HT-29 (cell line): ENCODE measurements at regions not wholly inside any gene's neighbourhood (a gene's known extent, or its start where the extent isn't known, plus 50 kb on each side); places are given as distances from the start of the nearest gene placed in this dataset.
"Not testable (repeated sequence)": the region's sequence is repeated elsewhere in the genome, so short reads cannot be mapped to it uniquely, and the experiment has no call there.

ENCODE experiments used
- DNase-seq: peaks from one replicate; pipeline ENCODE4 v3.0.0-alpha.2; 2015; ENCODE audit warnings: low spot score

DNA sequence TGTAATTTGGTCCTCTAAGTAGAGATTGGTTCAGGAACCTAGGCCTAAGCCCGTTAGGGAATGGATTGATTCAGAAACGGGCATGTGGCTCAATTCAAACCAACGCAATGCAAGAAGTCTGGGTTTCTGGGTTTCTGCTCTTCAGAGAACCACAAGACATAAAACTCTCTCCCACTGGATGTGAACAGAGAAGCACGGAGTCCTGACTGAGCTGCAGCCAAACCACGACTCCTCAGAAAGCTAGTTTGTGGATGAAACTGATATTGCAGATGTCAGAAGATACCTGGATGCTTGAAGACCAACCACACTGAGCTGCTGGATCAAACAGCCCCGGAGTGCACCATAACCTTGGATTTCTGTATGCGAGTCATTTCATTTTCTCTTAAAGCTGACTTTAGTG is 50.0 kb downstream of the SOD2 start:
- no peak for DNase-seq

DNA sequence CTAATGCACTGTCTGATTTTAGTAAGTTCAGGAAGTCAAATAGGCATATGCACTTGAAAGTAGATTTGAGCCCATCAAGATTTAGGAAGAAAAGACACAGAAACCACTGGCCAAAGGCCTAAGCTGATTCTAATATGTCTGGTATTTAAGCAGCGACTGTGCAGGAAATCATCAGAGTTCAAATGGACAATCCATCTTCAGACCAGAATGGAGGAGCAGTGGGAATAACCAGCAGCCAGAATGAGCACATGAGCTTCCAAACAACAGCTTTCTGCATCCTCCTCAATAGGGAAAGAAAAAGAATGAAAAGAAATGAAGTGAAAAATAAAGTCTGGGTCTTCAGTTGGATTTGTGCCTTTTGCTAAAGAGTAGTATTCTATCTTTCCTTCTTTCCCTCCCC is 50.6 kb downstream of the SOD2 start:
- DNase-seq = no peak

DNA sequence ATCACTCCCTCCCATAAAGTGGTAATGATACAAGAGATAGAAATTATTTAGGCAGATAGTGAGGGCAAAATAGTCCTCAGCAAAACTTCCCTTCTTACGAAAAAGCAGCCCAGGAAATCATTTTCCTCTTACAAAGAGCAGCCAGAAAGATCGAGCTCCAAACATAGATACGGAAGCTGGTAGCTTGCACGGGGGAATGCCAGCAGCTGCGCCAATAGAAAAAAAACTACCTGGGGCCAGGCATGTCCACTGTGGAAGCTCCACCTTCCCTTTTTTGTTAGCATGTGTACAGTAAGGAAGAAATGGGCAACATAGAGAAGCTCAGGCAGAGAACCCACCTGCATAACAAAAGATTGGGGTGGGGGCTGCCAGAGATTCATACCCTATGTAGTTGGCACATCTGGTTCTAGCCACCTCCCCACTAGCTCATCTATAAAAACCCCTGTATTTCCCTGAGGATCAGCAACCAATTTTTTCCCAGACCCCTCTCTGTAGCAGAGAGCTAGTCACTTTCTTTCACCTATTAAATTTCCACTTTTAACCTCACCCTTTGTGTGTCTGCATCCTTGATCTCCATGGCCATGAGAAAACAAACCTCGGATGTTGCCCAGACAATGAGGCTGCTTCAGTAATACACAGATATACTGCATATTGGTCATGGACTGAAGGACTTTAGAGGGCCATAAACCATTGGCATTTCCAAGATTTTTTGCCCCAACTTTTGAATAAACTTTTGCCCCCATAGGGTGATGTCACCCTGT is 52.1 kb downstream of the SOD2 start:
- DNase-seq = no peak

DNA sequence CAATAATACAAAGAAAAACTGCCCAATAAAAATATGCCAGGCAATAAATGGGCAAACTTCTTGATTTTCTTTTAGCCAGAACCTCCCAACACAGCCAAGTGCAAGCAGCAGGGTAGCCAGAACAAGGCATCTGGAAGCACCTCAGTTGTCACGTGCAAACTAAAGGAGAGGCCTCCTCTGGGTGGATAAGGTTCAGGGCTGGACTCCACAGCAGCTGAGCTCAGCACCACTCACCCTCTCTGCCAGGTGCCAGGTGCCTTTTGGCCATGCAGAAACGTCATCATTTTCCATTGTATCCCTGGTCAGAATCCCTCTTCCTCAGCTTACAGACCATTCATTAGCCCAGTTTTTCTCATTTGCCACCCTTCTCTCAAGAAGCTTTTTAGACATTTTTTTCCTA is 52.7 kb downstream of the SOD2 start:
- DNase-seq = no peak

DNA sequence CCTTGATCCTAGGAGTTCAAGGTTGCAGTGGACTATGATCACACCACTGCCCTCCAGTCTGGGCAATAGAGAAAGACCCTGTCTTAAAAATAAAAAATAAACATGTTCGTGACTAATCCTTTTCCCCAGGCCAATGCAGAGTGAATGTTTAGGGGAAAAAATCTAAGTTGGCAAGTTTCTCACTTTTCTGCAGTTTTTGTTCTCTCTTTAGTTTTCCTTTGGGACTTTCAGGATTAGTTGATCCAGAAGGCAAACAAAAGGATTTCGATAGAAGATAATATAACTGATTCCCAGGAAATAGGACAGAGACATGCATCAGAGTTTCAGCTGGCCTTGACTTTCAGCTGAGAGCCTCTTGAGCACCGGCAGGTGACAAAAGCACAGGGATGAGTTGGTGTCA is 53.3 kb downstream of the SOD2 start:
- no peak for DNase-seq

DNA sequence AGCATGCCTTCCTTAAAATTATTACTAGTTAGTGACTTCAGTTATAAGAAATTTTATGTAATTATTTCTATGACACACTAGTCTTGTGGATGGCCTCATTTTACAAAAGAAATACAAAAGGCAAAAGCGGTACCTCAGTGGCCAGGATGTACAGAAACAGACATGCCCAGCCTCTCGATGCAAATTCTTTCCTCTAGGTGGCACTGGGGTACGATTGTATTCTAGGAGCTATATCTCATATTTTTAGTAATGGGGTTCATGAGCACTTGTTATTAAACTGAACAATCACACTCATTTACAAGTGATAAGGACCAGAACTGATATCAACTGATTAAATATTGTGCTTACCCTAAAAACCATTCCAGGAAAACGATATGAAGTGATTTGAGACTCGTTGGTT is 59.8 kb downstream of the SOD2 start:
- DNase-seq = peak; percentile 48

DNA sequence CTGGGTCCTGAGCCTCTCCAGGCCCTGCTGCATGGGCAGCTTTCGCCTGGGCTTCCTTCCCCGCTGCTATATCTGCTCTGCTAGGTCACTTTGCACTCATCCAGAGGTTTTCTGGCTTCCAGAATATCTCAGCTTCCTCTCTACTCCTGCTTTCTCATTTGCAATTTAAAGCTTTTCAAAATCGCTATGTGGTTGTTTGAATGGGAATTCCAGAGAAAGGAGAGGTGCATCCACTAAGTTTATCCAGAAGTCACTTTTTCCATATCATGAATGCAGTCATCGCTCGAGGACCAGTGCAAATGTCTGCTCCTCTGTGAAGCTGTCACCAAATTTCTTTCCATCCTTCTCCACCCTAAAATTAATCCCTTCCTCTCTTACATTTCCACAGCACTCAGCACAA is 61.2 kb downstream of the SOD2 start:
- no peak for DNase-seq

DNA sequence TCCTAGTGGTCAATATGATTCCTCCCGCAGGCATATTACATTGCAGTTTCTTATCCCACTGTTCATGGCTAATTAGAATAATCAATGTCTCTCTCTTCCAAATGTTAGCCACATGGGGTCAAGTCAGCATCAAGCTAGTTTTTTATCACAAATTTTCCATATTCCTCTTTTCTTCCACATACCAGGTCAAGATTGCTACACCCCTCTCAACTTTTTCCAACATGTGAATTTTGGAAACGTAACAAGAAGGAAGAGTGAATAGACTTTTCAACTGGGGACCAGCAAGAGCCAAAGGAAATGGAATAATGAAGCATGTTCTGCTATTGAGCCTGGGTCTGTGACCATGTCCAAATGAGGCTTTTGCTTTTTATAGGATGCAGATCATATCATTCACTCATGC is 65.1 kb downstream of the SOD2 start:
- DNase-seq = no peak

DNA sequence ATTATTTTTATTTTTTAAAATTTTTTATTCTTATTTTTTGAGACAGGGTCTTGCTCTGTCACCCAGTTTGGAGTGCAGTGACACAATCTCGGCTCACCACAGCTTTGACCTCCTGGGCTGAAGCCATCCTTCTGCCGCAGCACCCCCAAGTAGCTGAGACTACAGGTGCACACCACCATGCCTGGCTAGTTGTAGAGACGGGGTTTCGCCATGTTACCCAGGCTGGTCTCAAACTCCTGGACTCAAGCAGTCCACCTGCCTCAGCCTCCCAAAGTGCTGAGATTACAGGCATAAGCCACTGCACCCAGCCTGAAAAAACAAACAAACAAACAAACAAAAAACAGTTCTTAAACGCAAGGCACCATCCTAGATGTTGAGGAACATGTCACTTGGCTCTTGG is 66.5 kb downstream of the SOD2 start:
- not testable (repeated sequence) for DNase-seq

DNA sequence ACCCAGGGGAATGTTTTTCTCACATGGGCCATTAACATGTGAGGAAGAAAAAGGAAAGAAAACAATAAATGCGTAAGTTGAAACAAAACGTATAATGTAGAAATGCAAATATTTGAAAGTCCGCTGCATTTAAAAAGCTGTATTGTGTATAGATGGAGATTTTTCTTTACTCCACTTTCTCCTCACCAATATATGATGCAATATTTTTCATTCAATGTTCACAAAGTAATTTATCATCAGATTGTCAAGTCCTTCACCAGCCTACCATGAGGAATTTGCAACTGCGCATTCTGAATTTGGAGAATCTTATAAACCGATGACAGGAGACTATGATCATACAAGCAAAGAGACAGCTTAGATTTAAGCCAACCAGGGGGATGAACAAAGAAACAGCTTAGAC is 69.9 kb downstream of the SOD2 start:
- no peak for DNase-seq

DNA sequence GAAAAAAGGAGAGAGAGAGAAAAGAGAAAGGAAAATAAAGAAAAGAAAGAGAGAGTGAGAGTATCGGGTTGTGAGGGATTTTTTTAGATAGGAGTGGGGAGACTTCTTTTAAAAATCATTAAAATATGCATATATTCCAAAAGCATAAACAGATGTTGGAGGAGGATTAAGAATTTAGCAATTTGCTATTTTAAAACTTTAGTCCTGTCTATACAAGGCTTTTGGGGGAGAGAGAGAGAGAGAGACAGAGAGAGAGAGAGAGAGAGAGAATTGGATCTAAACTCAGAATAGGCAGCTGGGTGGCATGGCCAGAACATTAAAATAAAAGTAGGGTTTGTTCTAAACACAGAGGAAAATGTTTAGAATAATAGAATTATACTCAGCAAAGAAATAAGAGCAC is 72.1 kb downstream of the SOD2 start:
- DNase-seq = no peak

DNA sequence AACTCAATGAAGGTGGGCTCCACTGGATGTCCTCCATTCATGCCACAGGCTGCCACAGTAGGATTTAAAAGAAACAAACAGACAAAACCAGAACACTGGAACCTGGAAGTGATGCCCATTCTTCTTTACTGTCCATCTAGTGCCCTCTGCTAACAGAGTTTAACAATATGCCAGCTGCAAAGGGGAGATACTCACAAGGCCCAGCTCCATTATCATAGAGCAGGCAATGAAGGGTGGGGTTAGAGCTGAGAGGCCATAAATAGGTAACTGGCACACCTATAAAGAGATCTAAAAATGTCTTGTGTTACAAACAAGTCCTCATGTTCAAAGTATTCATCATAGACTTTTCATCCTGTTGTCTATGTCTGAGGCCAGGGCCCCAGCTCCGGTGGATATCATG is 75.6 kb downstream of the SOD2 start:
- no peak for DNase-seq

DNA sequence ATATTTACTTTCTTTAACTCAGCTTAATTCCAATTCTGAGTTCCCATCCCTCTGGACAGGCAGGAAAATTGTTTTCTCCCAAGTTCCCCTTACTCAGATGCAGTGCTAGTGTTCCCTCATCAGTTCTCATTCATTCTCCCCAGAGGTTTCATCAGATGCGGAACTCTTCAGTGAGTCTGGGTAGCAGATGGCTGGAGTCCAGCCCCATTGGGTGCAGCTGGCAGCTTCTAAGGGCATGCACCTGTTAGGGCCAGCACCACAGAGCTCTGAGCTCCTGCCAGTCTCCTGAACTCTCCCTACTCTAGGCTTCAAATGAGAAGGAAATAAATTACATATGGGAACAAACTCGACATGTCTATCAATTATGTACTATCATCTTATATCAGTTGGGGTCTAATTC is 76.6 kb downstream of the SOD2 start:
- DNase-seq = no peak

DNA sequence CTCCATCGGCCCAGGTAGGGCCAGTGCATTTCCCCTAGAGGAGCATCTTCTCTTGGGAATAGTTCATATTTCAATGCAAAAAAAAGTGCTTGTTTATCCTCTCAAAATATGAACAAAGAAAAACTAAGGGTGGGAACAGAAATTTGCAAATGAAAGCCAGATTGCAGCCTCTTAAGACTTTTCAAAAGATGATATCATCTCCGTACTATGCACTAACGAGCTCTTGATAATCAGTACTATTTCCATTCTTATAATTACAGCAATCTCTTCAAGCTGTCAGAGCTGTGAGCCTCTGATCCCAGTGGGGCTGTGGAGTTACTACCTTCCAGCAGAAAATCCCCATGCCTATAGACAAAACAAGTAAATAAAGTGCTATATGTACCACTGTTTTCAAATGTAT is 77.1 kb downstream of the SOD2 start:
- DNase-seq = no peak

DNA sequence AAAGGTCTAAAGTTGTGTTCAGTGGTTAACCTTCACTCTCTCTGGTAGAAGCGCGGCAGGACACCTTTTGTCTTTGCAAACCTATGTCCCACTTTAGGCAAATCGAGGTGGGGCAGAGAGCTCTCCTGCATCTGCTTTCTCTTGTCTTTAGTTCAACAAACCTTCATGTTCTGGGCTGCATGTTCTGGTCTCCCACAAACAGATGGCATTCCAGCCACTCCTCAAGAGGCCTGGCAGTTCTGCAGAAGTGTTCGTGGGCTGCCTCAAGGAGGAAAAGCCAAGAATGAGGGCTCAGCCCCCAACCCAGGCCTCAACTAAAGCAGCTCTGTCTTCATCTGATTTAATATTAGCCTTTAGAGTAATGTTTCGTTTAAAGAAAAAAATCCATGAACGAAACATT is 82.2 kb downstream of the SOD2 start:
- DNase-seq = no peak

DNA sequence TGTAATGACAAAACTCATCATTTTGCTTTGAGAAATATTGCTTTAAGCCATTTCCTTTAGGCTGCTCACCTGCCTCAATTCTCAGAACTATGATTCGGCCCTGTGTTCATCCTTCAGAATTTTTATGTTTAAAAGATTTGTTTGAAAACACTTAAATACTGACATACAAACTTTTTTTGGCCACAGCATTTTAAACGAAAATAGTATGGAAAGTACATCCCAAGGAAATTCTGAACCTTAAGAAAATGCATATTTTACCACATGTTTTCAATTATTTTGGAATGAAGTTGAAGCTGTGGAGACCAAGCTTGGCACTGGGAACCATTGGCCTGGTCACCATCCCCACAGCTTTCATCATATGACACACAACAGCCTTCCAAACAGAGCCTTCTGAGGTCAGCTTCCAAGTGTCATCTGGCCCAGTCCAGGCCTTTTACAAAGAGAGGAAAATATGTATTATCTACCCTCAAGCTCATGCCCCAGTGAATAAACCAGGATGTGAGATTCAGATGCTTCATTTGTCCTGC is 83.3 kb downstream of the SOD2 start:
- DNase-seq = no peak

DNA sequence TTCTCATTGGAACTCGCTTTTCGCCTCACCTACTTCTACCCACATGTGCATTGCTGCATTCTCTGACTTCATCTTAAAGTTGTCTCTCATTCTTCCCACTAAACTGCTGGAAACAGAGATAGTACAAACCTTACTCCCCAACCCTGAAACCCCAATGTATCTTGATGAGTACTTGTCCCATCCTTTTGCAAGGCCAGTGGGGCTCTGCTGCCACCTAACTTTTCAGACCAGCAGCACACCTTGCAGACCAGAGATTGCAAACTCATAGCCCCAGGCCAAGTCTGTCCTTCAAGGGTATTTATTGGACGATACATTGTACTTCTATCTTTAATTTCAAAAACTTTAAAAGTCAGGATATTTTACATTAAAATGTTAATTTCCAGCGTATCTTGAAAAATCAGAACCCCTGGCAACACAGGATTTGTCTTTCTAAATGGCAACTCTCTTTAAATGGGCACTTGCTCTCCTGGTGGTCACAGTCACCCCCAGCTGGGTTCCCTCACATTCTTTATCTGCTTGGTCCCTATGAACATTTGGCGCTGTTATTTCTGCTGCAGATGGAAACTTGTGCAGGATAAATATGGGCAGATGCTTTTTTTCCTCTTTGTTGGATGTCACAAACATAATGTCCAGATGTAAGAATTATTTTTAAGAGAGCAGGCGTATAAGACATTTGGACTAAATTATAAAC is 83.9 kb downstream of the SOD2 start:
- peak; percentile 34 for DNase-seq

DNA sequence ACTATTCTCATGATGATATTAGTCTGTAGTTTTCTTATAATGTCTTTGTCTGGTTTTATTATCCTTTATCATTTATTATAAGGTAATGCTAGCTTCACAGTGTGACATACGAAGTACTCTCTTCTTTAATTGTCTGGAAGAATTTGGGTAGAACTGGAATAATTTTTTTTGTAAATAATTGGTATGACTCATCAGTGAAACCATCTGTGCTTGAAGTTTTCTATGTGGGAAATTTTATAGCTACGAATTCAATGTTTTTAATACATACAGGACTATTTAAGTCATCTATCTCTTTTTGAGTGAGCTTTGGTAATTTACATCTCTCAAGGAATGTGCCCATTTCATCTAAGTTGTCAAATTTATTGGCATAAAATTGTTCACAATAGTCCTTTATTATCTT is 86.3 kb downstream of the SOD2 start:
- no peak for DNase-seq

DNA sequence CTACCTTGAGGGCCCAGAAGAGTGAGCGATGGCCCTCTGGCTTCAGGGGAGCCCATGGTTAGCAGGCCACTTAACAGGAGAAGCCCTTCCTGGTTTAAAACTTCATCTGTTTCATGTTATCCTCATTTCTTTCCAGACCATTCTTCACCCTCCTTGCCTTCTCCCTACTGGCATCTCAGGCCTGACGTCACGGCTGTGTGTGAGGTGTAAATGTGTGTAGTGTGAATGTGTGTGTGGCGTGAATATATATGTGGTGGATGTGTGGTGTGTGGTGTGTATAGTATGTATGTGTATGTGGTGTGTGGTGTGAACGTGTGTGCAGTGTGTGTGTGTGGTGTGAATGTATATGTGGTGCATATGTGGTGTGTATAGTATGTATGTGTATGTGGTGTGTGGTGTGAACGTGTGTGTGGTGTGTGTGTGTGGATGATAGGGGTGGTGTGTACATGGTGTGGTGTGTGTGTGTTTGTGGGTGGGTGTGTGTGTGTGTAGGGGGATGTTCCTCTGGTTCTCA is 88.5 kb downstream of the SOD2 start:
- no peak for DNase-seq

DNA sequence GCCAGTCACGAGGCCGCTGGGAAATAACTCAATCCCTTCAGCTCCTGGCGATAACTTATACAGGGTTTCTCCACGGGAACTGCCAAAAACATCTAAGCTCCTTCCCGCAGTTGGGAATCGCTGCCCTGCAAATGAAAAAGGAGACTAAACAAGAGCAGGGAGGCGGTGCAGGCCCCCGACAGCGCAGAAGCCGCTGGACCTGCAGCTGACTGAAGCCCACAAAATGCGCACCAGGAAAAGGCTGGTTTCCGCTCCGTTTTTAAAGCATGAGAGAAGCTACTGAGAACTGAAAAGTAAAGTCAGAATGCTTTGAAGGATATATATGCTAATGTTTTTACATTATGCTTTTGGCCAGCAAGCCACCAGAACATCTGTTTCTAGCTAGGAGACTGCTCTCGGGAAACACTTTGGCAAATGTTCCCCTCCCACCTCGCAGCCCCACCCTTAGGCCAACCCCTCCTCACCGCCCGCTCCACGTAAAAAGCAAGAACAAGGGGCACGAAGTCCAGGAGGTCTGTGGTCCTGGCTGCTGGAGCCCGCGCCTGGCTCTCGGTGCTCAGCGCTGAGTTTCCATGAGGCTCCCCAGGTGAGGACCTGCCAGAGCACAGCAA is 90.5 kb downstream of the SOD2 start:
- DNase-seq = no peak

DNA sequence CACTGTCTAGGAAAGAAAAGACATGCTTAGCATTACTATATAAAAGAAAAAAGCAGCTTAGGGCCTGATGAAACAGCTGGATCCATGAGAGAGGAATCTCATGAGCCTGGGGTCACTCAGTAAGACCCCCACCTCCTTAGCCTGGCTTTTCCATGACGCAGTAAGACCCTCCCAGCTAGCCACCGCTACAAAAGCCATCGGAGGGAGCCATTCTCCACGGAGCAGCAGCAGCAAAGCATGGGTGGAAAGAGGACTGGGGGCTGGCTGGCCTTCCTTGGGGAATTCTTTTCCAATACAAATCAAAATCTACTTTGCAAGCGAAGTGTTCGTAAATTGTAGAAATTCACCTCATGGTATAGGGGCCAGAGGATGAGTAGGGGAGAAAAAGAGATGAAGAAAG is 91.8 kb downstream of the SOD2 start:
- no peak for DNase-seq

DNA sequence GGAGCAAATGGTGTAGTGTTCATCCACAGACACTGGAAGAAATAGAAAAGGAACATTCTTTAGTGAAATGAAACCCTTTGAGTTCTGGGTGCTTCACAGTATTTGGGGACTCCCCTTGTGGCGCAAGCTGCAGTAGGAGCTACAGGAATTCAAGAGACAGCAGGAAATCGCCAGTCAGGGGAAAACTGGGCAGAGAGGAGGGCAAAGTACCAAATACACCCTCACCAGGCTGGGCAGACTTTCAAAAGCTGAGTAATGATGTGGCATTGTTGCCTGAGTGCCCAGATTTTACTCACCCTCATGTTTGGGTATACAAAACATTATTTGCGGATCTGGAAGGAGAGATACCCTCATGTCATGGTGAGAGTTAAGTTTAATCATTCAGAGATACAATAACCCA is 97.9 kb downstream of the SOD2 start:
- no peak for DNase-seq

DNA sequence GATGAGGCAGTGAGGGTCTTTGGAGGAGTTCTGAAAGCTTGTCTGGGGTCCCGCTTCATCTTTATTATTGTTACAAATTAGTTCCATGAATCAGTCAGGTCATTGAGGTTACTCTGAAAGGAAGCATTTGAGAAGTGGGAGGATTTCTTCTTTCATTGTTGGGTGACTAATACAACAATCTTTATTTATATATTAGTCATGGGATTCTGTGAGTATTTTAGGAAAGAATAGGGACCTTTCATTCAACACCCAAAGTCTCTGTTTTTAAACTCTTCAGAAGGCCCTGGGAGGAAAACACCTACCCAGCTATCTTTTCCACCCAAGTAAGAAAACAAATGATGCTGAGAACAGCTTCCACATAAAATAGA is 98.3 kb downstream of the SOD2 start:
- DNase-seq = no peak
